Thyroid gland (tissue), 4 donors: ENCODE measurements at regions not wholly inside any gene's neighbourhood (a gene's known extent, or its start where the extent isn't known, plus 50 kb on each side); places are given as distances from the start of the nearest gene placed in this dataset.

Experiments
- CTCF ChIP-seq, 6 experiments: fragments of 200-600 bp in 3 of 6; fragments of 450-650 bp in 3 of 6; sonication (generic) in 3 of 6; IDR thresholded peaks; one replicate each; pipeline ENCODE4 v1.5.1; 2016 to 2019; ENCODE audit warnings: antibody characterized with exemption in 6 of 6, mild to moderate bottlenecking in 2 of 6, inconsistent platforms in 1 of 6, moderate library complexity in 1 of 6
- POLR2A ChIP-seq, 2 donors: fragments of 450-650 bp; IDR thresholded peaks; one replicate each; pipeline ENCODE4 v1.6.1; 2017; ENCODE audit warnings: antibody characterized with exemption in 2 of 2, mild to moderate bottlenecking in 2 of 2, moderate library complexity in 1 of 2

DNA sequence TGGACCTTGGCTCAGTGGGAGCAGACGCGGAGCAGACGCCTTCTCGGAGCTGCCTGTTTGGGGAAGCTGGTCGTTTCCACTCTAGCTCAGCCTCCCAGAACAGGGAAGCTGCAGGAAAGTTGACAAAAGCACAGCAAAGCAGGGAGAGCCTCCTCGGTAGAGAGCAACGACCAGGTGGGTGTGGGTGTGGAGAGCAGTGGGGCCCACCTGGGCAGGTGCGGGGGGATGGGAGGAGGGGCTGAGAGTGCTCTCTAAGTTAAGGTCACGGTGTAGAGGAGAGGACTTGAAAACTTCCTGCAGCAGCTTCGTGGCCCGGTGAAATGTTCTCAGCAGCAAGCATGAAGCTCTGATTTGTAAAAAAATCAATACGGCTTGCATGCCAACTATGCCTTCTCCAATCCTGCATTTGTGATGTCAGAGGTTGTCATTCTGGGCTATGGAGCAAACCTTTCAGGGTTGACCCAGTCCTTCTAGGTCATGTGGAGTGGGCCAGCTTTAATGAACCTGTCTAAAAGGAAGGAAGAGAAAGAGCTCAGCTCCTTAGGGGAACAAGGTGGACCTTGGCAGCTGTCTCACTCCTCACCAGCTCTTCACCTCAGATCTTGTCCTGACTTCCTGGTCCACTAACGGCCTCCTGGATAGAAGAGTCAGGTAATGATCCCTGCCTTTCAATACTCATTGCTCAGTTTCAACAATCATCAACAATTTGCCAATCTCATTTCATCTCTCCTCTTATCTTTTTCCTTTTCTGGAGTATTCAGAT is 85.8 kb upstream of the UBL3 start:
- TF ChIP-seq CTCF (IDR thresholded peaks at IDR 0.05) (no peak), POLR2A (IDR thresholded peaks at IDR 0.05) (no peak)
